SH-SY5Y (cell line): ENCODE measurements at regions not wholly inside any gene's neighbourhood (a gene's known extent, or its start where the extent isn't known, plus 50 kb on each side); places are given as distances from the start of the nearest gene placed in this dataset.

Experiments used
- GATA2 ChIP-seq: IDR thresholded peaks from 2 replicates; pipeline ENCODE4 v1.6.1; 2011; ENCODE audit warnings: mild to moderate bottlenecking, low read depth, low read length
- GATA3 ChIP-seq: IDR thresholded peaks from 2 replicates; pipeline ENCODE4 v1.6.1; 2011; ENCODE audit warnings: low read depth, mild to moderate bottlenecking, low read length, moderate library complexity

DNA sequence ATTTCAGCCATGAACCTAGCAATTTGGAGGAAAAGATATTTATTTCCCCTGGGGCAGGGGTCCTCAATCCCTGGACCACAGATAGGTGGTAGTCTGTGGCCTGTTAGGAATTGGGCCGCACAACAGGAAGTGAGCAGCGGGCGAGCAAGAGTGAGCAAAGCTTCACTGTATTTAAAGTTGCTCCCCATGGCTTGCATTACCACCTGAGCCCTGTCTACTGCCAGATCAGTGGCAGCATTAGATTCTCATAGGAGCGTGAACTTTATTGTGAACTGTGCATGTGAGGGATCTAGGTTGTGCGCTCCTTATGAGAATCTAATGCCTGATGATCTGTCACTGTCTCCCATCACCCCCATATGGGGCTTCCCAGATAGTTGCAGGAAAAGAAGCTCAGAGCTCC is 127.6 kb downstream of the ICOS start:
- TF ChIP-seq GATA3 (no peak), GATA2 (no peak)

GRCh38 chr2:204065566-204065965 is 129.0 kb downstream of the ICOS start:
- no peak for TF ChIP-seq GATA2
- TF ChIP-seq GATA3, result no peak

GRCh38 chr2:204066051-204066450 is 129.5 kb downstream of the ICOS start:
- TF ChIP-seq GATA2, result no peak
- TF ChIP-seq GATA3, result no peak

- TF ChIP-seq GATA2 (no peak), GATA3 (no peak)
These were observed 133.2 kb downstream of the ICOS start for GRCh38 chr2:204069804-204070203.

DNA sequence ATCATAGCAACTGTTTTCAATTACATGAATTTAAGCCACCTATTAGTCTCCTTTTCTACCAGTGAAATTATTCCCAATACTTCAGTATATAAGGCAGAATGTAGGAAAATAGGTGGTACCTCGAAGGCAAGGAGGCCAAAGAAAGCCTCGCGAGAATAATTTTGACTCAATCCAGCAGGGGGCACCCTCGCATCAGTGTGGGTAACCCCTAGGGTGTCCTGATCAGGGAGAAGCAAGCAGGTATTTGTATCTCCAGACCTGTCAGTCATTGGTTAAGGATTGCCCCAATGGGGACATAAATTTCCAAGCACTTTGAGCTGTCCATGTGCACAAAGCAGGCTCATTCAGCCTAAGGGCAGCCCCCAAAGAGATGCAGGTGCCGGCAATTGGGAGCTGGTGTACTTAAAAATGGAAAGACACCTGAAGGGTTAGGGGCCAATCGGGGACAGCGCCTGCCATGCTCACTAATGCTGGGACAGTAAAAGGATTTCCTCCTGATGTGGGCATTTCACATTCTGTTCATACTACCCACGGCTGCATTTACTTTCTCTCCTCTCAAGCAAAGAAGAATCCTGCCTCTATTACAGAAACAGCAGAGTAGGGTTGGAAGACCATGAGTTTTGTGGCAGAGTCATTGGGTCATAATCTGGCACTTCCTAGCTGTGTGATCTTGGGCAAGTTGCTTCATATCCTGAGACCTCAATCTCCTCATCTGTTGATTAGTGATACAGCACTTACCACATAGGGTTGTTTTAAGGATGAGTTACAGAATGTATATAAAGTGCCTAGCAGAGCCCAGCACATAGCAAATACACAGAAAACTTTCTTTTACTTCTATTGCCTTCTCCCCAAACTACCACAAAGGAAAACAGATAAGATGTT is 136.1 kb downstream of the ICOS start:
- no peak for TF ChIP-seq GATA3
- TF ChIP-seq GATA2, result no peak

DNA sequence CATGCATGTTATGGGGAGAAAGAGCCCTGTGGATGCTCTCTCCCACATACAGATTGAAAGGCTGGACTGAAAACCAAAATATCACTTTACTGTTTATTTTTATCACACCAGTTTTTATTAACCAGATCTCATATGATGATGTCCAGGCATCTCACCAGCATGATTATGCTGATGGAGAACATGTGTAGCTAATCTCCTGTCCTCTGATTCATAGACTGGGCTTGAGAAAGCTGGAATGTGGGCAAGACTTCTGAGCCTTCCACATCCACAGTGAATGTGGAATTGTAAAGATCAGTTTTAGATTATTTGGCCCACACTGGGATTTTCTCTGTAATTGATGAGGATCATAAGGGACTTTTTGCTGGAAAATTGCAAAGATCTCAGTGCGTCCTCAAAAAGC is 137.9 kb downstream of the ICOS start:
- TF ChIP-seq GATA3 (no peak), GATA2 (peak; percentile 63)

- TF ChIP-seq GATA3, result no peak
- TF ChIP-seq GATA2, result no peak
These were observed 141.6 kb downstream of the ICOS start for GRCh38 chr2:204078003-204078698.

DNA sequence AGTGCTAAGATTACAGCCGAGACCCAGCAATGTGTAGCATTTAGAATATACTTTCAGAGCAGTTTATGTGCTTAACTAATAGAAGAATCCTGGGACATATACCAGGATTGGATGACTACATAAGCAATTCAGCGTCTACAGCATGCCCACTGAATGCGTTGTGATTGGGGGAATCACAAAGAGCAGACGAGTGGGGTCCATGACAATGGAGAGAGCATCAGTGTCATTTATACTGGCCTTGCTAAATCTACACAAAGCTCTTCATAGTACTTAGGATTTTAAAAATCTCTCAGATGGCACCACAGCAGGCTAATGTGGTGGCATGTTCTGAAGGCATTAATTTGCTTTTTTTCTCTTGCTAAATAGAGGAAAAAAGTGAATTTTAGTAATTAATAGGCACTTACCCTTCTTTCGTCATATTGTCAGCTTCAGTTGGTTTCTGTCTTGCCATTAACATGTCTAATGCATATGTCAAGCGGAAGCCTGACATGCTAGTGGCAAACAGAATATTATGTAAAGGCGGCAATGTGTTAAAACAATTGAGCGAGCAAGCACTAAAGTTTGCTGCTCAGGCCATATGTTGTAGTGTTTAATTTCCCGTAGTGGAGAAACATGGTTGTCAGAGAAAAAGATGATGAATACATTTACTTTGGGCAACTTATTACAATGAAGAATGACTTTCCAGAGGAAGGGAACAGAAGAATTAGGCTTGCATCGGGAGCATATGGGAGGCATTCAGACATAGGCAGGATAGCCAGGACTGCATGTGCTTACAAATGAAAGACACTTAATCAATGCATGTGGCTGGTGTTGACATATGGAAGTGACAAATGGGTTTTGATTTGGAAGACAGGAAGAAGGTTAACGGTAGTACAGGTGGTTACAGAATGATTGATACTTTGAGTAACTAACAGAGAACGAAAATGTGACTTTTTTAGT is 145.2 kb downstream of the ICOS start:
- TF ChIP-seq GATA2, result no peak
- TF ChIP-seq GATA3, result no peak

GRCh38 chr2:204086167-204086566 is 149.6 kb downstream of the ICOS start:
- TF ChIP-seq GATA2 (no peak), GATA3 (no peak)

DNA sequence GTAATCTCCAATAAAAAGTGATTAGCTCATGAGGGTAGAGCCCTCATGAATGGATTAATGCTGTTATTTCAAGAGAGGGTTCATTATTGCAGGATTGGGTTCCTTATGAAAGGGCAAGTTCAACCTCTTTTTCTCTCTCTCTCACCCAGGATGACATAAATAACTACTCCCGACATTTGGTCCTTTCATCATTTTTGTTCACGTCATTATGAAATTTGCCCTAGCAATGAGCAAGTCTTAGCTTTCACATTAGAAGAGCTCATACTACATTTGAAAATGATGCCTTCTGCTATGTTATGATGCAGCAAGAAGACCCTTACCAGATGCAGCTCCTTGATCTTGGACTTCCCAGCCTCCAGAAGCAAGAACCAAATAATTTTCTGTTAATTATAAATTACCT is 152.5 kb downstream of the ICOS start:
- no peak for TF ChIP-seq GATA3
- no peak for TF ChIP-seq GATA2

DNA sequence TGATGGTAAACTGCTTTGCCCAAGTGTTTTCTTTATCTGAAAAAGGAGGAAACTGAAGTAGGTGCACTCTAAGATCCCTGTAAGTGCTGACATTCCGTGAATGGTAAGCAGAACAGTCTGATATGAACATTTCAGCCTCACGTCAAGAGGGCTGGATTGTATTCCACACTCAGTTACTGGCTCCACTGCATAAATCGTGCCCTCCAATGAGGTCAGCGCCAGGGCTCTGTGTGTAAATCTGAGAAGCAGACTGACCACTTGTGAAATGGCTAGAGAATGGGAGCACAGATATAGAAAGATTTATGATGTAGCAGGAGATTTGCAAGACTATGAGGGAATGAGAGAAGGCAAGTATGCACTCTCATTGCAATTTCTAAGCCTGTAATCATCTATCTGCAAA is 153.0 kb downstream of the ICOS start:
- no peak for TF ChIP-seq GATA2
- no peak for TF ChIP-seq GATA3

- no peak for TF ChIP-seq GATA3
- TF ChIP-seq GATA2, result no peak
These were observed 153.5 kb downstream of the ICOS start for GRCh38 chr2:204090021-204090420.

DNA sequence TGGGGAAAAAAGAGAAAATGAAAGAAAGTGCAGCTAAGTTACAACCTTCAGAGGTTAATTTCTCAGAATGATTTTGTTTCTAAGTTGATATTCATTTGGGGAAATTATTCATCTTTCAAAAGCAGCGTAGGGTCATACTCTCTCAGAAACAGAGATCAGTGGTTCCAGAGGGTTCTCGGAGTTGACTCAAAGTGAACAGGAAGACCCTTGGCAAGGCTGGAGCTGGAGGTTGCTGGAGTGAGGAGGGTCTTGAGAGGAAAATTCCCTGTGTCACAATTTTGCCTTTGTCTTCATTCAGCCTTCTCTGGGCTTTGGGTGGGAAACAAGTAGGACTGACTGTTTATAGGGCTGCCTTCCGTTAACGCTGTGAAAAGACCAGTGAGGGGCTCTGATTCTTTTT is 168.2 kb downstream of the ICOS start:
- TF ChIP-seq GATA3 (no peak), GATA2 (no peak)

DNA sequence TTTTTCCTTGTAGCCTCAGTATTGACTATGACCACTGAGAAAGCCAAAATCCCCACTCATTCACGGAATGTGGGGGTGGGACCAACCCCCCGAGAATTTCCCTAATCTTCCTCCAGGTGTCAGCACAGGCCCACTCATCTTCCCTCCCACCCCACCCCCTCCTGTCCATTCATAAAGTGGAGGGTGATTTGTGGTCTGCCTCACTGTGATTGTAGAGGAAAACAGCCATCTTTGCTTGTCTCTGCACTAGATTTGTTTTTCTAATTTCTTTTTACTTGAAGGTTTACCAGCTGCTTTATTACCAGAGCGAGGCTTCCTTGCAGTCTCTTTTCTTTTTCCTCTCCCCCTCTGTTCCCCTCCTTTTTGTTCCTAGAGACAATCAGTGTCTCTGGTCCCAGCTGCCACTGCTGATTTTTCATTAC is 171.8 kb downstream of the ICOS start:
- TF ChIP-seq GATA2, result no peak
- no peak for TF ChIP-seq GATA3

GRCh38 chr2:204108781-204109295 is 172.3 kb downstream of the ICOS start:
- no peak for TF ChIP-seq GATA3
- TF ChIP-seq GATA2, result no peak
